ENCODE measurements at regions not wholly inside any gene's neighbourhood (a gene's known extent, or its start where the extent isn't known, plus 50 kb on each side); places are given as distances from the start of the nearest gene placed in this dataset.

- FAIRE-seq (no peak), DNase-seq (ENCODE audit: low spot score) (no peak)
Measured at GRCh38 chr7:155881471-155882350, 69.4 kb upstream of the SHH start.

DNA sequence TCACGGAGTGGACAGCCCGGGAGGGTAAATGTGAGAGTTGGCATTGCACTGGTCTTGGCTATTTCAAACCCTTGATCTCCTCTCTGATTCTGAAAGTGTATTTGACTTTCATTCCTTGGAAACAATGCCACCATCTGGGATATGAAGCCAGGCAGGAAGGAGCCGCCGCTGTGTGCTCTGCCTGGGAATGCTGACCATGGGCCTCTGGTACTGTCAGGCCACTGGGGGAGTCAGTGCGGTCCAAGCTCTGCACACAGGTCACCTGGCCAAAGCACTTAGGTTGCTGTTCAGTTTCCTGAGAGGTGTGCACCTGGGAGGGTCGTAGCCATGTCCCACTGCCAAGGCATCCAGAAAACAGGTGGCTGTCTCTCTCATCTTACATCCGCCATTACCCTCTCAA is 68.5 kb upstream of the SHH start:
- DNase-seq (ENCODE audit: low spot score) (no peak), FAIRE-seq (no peak)

DNA sequence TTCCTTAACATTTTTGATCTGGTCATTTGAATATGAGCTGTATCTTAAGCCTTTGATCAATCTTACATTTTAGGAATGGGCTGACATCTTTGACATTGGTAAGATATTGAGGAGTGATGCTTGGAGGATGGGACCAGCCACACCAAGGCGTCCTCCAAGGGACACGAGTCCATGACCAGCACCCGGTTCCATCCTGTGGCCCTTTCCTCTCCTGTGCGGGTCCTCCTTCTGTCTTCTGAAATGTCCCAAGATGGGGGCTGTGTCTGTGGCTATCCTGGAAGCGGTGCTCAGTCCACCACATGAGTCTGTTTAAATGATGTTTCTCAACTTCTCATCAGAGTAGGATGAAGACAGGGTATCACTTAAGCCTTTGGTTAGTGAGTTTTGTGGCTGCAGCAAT is 67.3 kb upstream of the SHH start:
- FAIRE-seq (no peak), DNase-seq (ENCODE audit: low spot score) (no peak)

DNA sequence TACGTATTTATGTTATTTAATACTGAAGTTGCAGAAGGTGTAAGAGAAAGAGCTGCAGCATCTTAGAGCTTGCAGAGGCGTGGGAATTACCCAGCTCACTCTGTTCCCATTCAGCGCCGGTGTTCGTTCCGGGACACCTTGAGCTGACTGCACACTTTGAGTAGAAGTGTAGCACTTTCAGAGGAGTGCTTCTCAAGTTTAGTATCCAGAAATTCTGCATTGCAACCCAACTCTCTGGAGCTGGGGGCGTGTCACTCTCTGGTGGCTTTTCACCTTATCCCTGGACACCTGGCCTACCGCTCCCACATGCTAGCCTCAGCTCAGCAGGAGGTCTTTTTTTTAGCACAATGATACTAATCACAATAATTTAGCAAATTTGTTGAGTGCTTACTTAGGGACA is 66.4 kb upstream of the SHH start:
- DNase-seq (ENCODE audit: low spot score), result no peak
- no peak for FAIRE-seq

- FAIRE-seq (no peak), DNase-seq (ENCODE audit: low spot score) (no peak)
Measured at GRCh38 chr7:155878250-155878649, 66.0 kb upstream of the SHH start.

GRCh38 chr7:155877167-155877566 is 64.9 kb upstream of the SHH start:
- FAIRE-seq, result no peak

DNA sequence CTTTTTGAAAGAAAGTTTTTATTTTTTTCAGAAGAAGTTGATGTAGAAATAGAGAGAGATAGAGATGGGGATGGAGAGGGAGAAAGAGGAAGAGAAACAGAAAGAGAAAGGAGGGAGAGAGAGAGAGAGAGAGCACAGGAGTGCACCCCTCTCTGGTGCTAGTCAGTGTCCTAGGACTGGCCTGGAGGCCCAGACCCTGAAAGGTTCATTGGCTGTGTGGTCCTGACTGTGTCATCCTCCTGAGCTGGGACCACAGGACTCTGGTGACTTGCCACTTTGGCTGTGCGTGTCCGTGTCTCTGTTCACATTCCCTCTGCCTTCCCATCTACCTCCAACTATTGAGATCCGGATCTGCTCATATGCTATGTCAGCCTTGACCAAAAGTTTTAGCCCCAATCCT is 62.1 kb upstream of the SHH start:
- no peak for DNase-seq (ENCODE audit: low spot score)
- FAIRE-seq, result no peak

More at GRCh38 chr7:155877167-155877566, 64.9 kb upstream of the SHH start:
- DNase-seq (ENCODE audit: low spot score), result no peak

DNA sequence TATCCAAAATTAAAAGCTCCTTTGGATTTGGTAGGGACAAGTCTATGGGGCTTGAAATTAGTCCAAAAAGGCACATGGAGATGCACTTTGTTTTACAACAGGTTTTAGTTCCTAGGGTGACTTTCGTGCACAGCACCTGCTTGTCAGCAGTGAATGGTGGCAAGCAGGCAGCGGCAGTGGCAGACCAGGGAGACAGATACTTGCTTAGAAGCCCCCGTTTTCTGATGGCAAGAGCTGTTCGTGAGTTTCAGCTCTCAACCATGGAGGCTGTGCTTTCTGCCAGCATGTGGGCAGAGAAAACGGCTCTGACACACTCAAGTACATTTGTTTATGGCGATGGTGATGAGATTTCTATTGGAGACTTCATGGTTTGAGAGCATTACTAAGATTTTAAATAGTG is 61.7 kb upstream of the SHH start:
- no peak for DNase-seq (ENCODE audit: low spot score)
- no peak for FAIRE-seq

- no peak for DNase-seq (ENCODE audit: low spot score)
- no peak for FAIRE-seq
Measured at GRCh38 chr7:155872678-155873369, 60.6 kb upstream of the SHH start.

DNA sequence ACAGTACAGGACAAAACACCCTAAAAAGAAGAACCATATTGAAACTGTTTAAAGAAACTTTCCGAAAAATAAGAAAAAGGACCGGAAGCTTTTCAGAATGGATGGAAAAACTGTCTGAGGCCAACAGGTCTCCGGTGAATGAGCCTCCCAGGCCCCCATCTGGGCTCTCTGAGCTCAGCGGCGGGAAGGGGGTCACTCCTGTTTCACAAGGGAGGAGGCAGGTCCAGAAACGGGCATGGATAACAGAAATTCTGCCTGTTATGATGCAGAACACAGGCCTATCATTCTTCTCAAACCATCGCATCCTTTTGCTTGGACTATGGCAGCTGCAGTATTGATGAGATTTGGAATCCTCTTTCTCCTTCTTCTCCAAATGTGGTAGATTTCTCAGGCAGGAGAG is 58.9 kb upstream of the SHH start:
- no peak for FAIRE-seq
- DNase-seq (ENCODE audit: low spot score), result no peak

DNA sequence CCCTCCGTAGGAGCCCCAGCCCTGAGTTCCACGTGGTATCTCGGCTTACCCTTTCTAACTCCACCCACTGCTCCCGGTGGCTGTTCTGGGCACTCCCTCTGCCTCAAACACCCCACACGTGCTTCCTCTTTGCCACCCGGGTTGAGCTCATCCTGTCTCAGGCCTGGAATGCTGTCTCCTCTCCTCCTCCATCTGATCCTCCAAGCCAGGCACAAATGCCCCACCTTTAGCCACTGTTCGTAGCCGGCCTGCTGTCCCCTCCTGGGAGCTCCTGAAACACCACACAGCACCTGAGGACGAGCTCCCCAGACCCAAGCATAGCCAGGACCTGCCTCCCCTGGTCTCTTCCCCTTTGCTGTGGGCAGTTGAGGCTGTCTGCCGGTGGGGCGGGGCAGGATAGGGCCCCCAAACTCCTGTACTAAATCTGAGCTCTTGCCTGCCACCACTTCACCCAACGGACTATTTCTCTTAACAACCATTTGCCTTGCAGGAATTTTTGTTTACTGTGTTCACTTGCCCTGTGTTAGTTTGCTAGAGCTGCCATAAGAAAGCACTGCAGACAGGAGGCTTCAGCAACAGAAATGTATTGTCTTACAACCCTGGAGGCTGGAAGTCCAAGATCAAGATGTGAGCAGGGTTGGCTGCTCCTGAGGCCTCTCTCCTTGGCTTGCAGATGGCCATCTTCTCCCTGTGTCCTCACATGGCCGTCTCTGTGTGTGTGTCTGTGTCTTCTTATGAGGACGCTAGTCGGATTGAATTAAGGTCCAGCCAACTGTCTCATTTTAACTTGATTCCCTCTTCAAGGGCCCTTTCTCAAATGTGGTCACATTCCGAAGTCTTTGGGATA is 58.3 kb upstream of the SHH start:
- FAIRE-seq, result no peak
- no peak for DNase-seq (ENCODE audit: low spot score)

- FAIRE-seq (no peak), DNase-seq (ENCODE audit: low spot score) (no peak)
Measured at GRCh38 chr7:155869784-155870076, 57.5 kb upstream of the SHH start.

GRCh38 chr7:155868955-155869783 is 56.9 kb upstream of the SHH start:
- DNase-seq (ENCODE audit: low spot score), result no peak
- FAIRE-seq, result no peak

DNA sequence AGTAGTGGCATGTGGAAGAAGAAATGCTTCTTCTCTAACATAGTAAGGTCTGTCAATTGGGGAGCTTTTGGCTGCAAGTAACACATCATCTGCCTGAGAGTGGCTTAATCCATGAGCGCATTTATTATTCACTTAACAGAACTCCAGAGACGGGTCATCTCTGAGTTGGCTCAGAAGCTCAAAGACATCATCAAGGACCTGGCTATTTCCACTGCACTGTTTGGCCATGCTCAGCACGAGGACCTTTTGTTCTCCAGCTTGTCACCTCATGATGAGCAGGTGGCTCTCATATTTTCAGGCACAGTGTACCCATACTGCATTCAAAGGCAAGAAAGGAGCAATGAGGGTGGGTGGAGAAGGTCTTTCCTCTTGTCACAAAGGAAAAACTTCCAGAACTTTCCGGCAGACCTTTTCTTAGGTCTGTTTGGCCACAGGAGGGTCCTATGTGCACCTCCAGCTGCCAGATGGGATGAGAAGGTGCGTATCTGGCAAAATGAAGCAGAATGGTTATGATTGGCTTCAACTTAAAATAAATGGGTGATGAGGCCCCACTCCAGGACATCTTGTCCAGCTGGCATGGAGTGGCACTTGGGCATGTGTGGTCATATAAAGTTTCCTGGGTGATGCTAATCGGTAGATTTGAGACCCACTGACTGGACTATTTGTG is 55.6 kb upstream of the SHH start:
- FAIRE-seq, result no peak
- no peak for DNase-seq (ENCODE audit: low spot score)

GRCh38 chr7:155867280-155867679 is 55.0 kb upstream of the SHH start:
- FAIRE-seq (no peak), DNase-seq (ENCODE audit: low spot score) (no peak)

GRCh38 chr7:155865830-155866525 is 53.7 kb upstream of the SHH start:
- no peak for DNase-seq (ENCODE audit: low spot score)
- FAIRE-seq, result no peak

GRCh38 chr7:155864991-155865690 is 52.9 kb upstream of the SHH start:
- no peak for DNase-seq (ENCODE audit: low spot score)
- no peak for FAIRE-seq

DNA sequence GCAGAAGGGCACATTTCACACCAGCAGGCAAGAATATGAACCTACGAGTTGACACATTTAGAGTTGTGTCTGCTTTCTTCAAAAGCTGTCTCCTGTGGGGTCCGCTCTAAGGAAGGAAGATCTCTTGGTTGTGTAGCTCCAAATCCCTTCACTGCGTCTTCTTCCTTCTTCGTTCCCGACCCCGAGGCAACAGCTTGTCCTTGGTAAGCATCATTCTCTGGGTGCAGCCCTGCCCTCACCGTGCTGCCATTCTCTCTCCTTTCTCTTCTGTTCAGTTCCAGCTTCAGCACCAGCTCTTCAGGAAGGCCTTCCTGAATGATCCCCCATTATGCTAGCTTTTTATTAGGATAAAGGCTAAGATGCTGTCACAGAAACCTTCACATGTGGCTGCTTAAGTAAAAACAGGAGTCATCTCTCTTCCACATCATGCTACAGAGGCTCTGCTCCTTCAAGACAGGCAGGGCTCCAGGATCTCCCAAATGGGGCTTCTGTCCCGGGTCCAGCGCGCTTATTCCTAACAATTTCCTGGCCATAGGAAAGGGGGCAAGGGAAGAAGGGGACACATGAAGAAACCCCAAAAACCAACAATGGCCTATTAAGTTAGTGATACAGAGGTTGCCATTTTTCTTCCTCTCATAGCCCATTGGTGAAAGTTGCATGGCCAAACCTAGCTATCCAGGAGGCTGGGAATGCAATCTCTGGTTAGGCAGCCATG is 52.2 kb upstream of the SHH start:
- DNase-seq (ENCODE audit: low spot score) (no peak), FAIRE-seq (no peak)

GRCh38 chr7:155863721-155864151 is 51.5 kb upstream of the SHH start:
- no peak for FAIRE-seq
- DNase-seq (ENCODE audit: low spot score), result no peak

Data from RCC 7860 (cell line).